HEK293T (cell line): ENCODE measurements at regions not wholly inside any gene's neighbourhood (a gene's known extent, or its start where the extent isn't known, plus 50 kb on each side); places are given as distances from the start of the nearest gene placed in this dataset.

Experiments used
- CTCF ChIA-PET: fragments of 350-600 bp; formaldehyde crosslinking; extraction: SDS; loops from one replicate; lab custom pipeline; 2021; ENCODE audit warnings: antibody characterized with exemption, inconsistent platforms; lab: Yijun Ruan, JAX
- POLR2A ChIA-PET: fragments of 350-600 bp; formaldehyde crosslinking; extraction: SDS; loops from one replicate; lab custom pipeline; 2020; ENCODE audit warnings: antibody characterized with exemption, inconsistent platforms; lab: Yijun Ruan, JAX
- DNase-seq: peaks from one replicate; pipeline ENCODE4 v3.0.0; 2012; ENCODE audit warnings: mixed read lengths; ENCODE audit errors: extremely low spot score
- ARNT ChIP-seq: fragments of 450-650 bp; IDR thresholded peaks from 2 replicates; pipeline ENCODE4 v1.6.1; 2017; ENCODE audit warnings: mild to moderate bottlenecking
- BHLHE40 ChIP-seq: fragments of 450-650 bp; IDR thresholded peaks from 2 replicates; pipeline ENCODE4 v1.6.1; 2016; ENCODE audit warnings: mild to moderate bottlenecking, moderate library complexity, borderline replicate concordance
- CTBP1 ChIP-seq: fragments of 450-650 bp; IDR thresholded peaks from 2 replicates; pipeline ENCODE4 v1.6.1; 2016; ENCODE audit warnings: borderline replicate concordance
- ELF4 ChIP-seq: fragments of 450-650 bp; IDR thresholded peaks from 2 replicates; pipeline ENCODE4 v1.6.1; 2017; ENCODE audit warnings: antibody characterized with exemption
- FOXA1 ChIP-seq: fragments of 450-650 bp; IDR thresholded peaks from 2 replicates; pipeline ENCODE4 v1.6.1; 2016; ENCODE audit warnings: mild to moderate bottlenecking
- FOXK2 ChIP-seq: fragments of 450-650 bp; IDR thresholded peaks from 2 replicates; pipeline ENCODE4 v1.6.1; 2016; ENCODE audit warnings: mild to moderate bottlenecking
- FOXM1 ChIP-seq: fragments of 450-650 bp; IDR thresholded peaks from 2 replicates; pipeline ENCODE4 v1.6.1; 2017; ENCODE audit warnings: mild to moderate bottlenecking, borderline replicate concordance
- HDGF ChIP-seq: fragments of 450-650 bp; IDR thresholded peaks from 2 replicates; pipeline ENCODE4 v1.6.1; 2017; ENCODE audit warnings: antibody characterized with exemption, borderline replicate concordance
- L3MBTL2 ChIP-seq: fragments of 450-650 bp; conservative IDR thresholded peaks from 2 replicates; pipeline ENCODE4 v1.6.1; 2016; ENCODE audit warnings: mild to moderate bottlenecking
- LEF1 ChIP-seq: fragments of 450-650 bp; IDR thresholded peaks from 2 replicates; pipeline ENCODE4 v1.6.1; 2017; ENCODE audit warnings: mild to moderate bottlenecking, borderline replicate concordance
- NFRKB ChIP-seq: fragments of 450-650 bp; IDR thresholded peaks from 2 replicates; pipeline ENCODE4 v1.6.1; 2016; ENCODE audit warnings: mild to moderate bottlenecking, moderate library complexity
- PKNOX1 ChIP-seq: fragments of 450-650 bp; IDR thresholded peaks from 2 replicates; pipeline ENCODE4 v1.6.1; 2016
- SP1 ChIP-seq: fragments of 450-650 bp; IDR thresholded peaks from 2 replicates; pipeline ENCODE4 v1.6.1; 2017
- SUZ12 ChIP-seq: fragments of 450-650 bp; IDR thresholded peaks from 2 replicates; pipeline ENCODE4 v1.6.1; 2016; ENCODE audit warnings: mild to moderate bottlenecking
- TARDBP ChIP-seq: fragments of 450-650 bp; IDR thresholded peaks from 2 replicates; pipeline ENCODE4 v1.6.1; 2016
- ZNF384 ChIP-seq: fragments of 450-650 bp; IDR thresholded peaks from 2 replicates; pipeline ENCODE4 v1.6.1; 2016

- TF ChIP-seq FOXK2: no peak
- no peak for TF ChIP-seq FOXM1
- no peak for TF ChIP-seq FOXA1
- TF ChIP-seq TARDBP: no peak
- no peak for TF ChIP-seq NFRKB
- no peak for TF ChIP-seq ARNT
- no peak for TF ChIP-seq SUZ12
- no peak for TF ChIP-seq PKNOX1
- TF ChIP-seq ELF4: no peak
- TF ChIP-seq SP1: no peak
- no peak for TF ChIP-seq BHLHE40
- TF ChIP-seq ZNF384: no peak
- TF ChIP-seq HDGF: no peak
- no peak for TF ChIP-seq CTBP1
- no peak for TF ChIP-seq L3MBTL2
- TF ChIP-seq LEF1: no peak
- DNase-seq: no peak
- ChIA-PET CTCF (no interaction called here), POLR2A (no interaction called here)
These were observed 1680.6 kb upstream of the LRRTM1 start for GRCh38 chr2:81984969-81985637.

GRCh38 chr2:81981585-81981984 is 1677.0 kb upstream of the LRRTM1 start:
- ChIA-PET POLR2A (no interaction called here), CTCF (no interaction called here)
- no peak for DNase-seq
- TF ChIP-seq CTBP1: no peak
- TF ChIP-seq SP1: no peak
- TF ChIP-seq ARNT: no peak
- TF ChIP-seq LEF1: no peak
- no peak for TF ChIP-seq TARDBP
- TF ChIP-seq SUZ12: no peak
- no peak for TF ChIP-seq FOXM1
- TF ChIP-seq NFRKB: no peak

GRCh38 chr2:81979086-81979485 is 1674.5 kb upstream of the LRRTM1 start:
- CTCF ChIA-PET: no interaction called here
- TF ChIP-seq LEF1 (no peak), TARDBP (no peak), SP1 (no peak), NFRKB (no peak), HDGF (no peak), FOXK2 (no peak), BHLHE40 (no peak), ARNT (no peak), SUZ12 (no peak), L3MBTL2 (no peak), CTBP1 (no peak), PKNOX1 (no peak), FOXA1 (no peak)
- POLR2A ChIA-PET: no interaction called here
- no peak for DNase-seq

- DNase-seq: no peak
- TF ChIP-seq FOXK2: no peak
- TF ChIP-seq LEF1: no peak
- no peak for TF ChIP-seq FOXA1
- TF ChIP-seq CTBP1: no peak
- TF ChIP-seq BHLHE40: no peak
- no peak for TF ChIP-seq FOXM1
- TF ChIP-seq NFRKB: no peak
- no peak for TF ChIP-seq ELF4
- no peak for TF ChIP-seq ARNT
- TF ChIP-seq SP1: no peak
- no peak for TF ChIP-seq ZNF384
- ChIA-PET POLR2A (no interaction called here), CTCF (no interaction called here)
These were observed 1672.4 kb upstream of the LRRTM1 start for GRCh38 chr2:81976998-81977397.

- POLR2A ChIA-PET: no interaction called here
- no peak for DNase-seq
- TF ChIP-seq FOXM1: no peak
- no peak for TF ChIP-seq FOXK2
- no peak for TF ChIP-seq CTBP1
- no peak for TF ChIP-seq BHLHE40
- TF ChIP-seq ELF4: no peak
- TF ChIP-seq TARDBP: no peak
- no peak for TF ChIP-seq LEF1
- TF ChIP-seq ZNF384: no peak
- TF ChIP-seq HDGF: no peak
- TF ChIP-seq L3MBTL2: no peak
- TF ChIP-seq ARNT: no peak
- CTCF ChIA-PET: no interaction called here
These were observed 1669.7 kb upstream of the LRRTM1 start for GRCh38 chr2:81974216-81974615.

GRCh38 chr2:81942876-81943275 is 1638.3 kb upstream of the LRRTM1 start:
- no peak for TF ChIP-seq FOXM1
- TF ChIP-seq BHLHE40: no peak
- TF ChIP-seq ELF4: no peak
- TF ChIP-seq L3MBTL2: no peak
- TF ChIP-seq SP1: no peak
- no peak for TF ChIP-seq SUZ12
- TF ChIP-seq HDGF: no peak
- TF ChIP-seq PKNOX1: no peak
- TF ChIP-seq LEF1: no peak
- TF ChIP-seq FOXK2: no peak
- no peak for TF ChIP-seq CTBP1
- ChIA-PET POLR2A (no interaction called here), CTCF (no interaction called here)
- no peak for DNase-seq
